HG03175 (cell line): ENCODE measurements at regions not wholly inside any gene's neighbourhood (a gene's known extent, or its start where the extent isn't known, plus 50 kb on each side); places are given as distances from the start of the nearest gene placed in this dataset.
"Not testable (repeated sequence)": the region's sequence is repeated elsewhere in the genome, so short reads cannot be mapped to it uniquely, and the experiment has no call there.

Source experiments
- ATAC-seq: cut with Tn5 transposase; IDR thresholded peaks from one replicate; pipeline ENCODE4 v1.9.1; 2021; ENCODE audit warnings: mild to moderate bottlenecking, moderate library complexity; ENCODE audit not compliant: unreplicated experiment

GRCh38 chr12:9313479-9313878 is 105.3 kb upstream of the PZP start:
- not testable (repeated sequence) for ATAC-seq

- not testable (repeated sequence) for ATAC-seq
These were observed 104.5 kb upstream of the PZP start for GRCh38 chr12:9312406-9313392.

GRCh38 chr12:9311454-9311853 is 103.3 kb upstream of the PZP start:
- ATAC-seq: not testable (repeated sequence)

GRCh38 chr12:9310645-9311044 is 102.5 kb upstream of the PZP start:
- not testable (repeated sequence) for ATAC-seq

- not testable (repeated sequence) for ATAC-seq
These were observed 101.6 kb upstream of the PZP start for GRCh38 chr12:9309749-9310148.

GRCh38 chr12:9308745-9309144 is 100.5 kb upstream of the PZP start:
- not testable (repeated sequence) for ATAC-seq

- ATAC-seq: not testable (repeated sequence)
These were observed 100.0 kb upstream of the PZP start for GRCh38 chr12:9308163-9308562.

- ATAC-seq: not testable (repeated sequence)
These were observed 99.1 kb upstream of the PZP start for GRCh38 chr12:9307255-9307654.

GRCh38 chr12:9306004-9306403 is 97.8 kb upstream of the PZP start:
- not testable (repeated sequence) for ATAC-seq

- not testable (repeated sequence) for ATAC-seq
These were observed 96.3 kb upstream of the PZP start for GRCh38 chr12:9304540-9304939.

- ATAC-seq: not testable (repeated sequence)
These were observed 87.7 kb upstream of the PZP start for GRCh38 chr12:9295872-9296271.

GRCh38 chr12:9294072-9294620 is 86.0 kb upstream of the PZP start:
- ATAC-seq: not testable (repeated sequence)

GRCh38 chr12:9293391-9293790 is 85.2 kb upstream of the PZP start:
- ATAC-seq: not testable (repeated sequence)

GRCh38 chr12:9289984-9290383 is 81.8 kb upstream of the PZP start:
- not testable (repeated sequence) for ATAC-seq

GRCh38 chr12:9284724-9285123 is 76.5 kb upstream of the PZP start:
- not testable (repeated sequence) for ATAC-seq

GRCh38 chr12:9284197-9284596 is 76.0 kb upstream of the PZP start:
- peak; percentile 58 for ATAC-seq

GRCh38 chr12:9283346-9284095 is 75.3 kb upstream of the PZP start:
- ATAC-seq: peak; percentile 59

- no peak for ATAC-seq
These were observed 68.8 kb upstream of the PZP start for GRCh38 chr12:9276990-9277389.

- ATAC-seq: no peak
These were observed 65.1 kb upstream of the PZP start for GRCh38 chr12:9273276-9273675.

- ATAC-seq: no peak
These were observed 63.7 kb upstream of the PZP start for GRCh38 chr12:9271875-9272274.

GRCh38 chr12:9264546-9264945 is 56.4 kb upstream of the PZP start:
- no peak for ATAC-seq
